ENCODE measurements at regions not wholly inside any gene's neighbourhood (a gene's known extent, or its start where the extent isn't known, plus 50 kb on each side); places are given as distances from the start of the nearest gene placed in this dataset.
"Not testable (repeated sequence)": the region's sequence is repeated elsewhere in the genome, so short reads cannot be mapped to it uniquely, and the experiment has no call there.

- no peak for DNase-seq
Measured at GRCh38 chr2:122244598-122245229, 489.3 kb downstream of the TSN start.

- DNase-seq, result no peak
Measured at GRCh38 chr2:122249673-122250072, 494.2 kb downstream of the TSN start.

GRCh38 chr2:122251158-122251557 lies 495.7 kb downstream of the TSN start:
- DNase-seq, result no peak

- no peak for DNase-seq
Measured at GRCh38 chr2:122251566-122251965, 496.1 kb downstream of the TSN start.

DNA sequence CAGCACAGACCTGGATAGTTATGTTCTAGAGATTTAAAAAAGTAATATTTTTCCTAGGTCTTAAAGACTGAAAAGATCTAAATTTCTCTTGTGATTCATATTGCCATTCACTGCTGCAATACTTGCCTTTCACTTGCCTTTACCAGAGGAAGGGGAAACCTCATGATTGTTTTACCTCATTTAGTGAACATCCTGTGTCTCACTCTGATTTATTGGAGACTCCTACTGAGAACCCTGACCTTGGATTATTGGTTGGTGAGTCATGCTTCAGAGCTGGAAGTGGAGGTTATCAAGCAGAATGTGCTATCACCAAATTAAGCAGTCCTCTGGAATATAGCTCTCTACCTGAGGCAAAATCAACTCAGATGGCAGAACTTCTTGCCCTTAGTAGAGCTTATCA lies 500.5 kb downstream of the TSN start:
- DNase-seq, result no peak

DNA sequence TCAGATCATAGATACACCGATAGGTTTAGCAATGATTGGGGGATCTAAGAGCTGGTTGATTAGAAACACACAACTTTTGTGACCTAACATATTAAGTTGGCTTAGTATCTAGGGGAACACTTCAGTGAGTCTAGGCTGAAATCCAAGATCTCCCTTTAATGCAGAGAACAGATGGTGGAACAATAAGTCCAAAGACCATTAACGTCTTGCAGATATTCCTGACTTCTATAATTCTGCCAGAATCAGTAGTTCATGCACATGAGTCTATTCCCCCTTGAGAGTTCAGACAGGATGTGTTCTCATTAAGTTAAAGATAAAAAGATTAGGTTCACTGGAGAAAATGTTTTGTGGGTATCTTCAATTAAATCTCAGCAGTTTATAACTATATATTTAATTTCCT lies 506.5 kb downstream of the TSN start:
- no peak for DNase-seq

- no peak for DNase-seq
Measured at GRCh38 chr2:122263746-122264145, 508.3 kb downstream of the TSN start.

DNA sequence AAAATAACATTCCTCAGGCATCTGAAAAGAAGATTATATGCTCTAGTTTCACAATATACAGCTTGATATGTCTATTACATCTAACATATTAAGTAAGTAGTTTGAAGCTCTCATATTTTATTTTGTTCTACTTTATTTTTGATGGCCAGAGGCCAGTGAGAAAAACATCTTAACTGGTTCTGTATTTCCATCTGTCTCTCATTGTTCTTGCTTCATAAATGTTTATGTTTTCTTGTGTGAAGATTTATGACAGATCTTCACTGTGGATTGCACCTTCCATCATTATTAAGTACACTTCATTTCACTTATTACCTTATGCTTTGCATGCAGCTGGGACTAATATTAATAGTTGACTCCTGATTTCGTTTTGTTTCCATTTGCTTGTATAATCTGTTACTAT lies 511.2 kb downstream of the TSN start:
- DNase-seq, result no peak

DNA sequence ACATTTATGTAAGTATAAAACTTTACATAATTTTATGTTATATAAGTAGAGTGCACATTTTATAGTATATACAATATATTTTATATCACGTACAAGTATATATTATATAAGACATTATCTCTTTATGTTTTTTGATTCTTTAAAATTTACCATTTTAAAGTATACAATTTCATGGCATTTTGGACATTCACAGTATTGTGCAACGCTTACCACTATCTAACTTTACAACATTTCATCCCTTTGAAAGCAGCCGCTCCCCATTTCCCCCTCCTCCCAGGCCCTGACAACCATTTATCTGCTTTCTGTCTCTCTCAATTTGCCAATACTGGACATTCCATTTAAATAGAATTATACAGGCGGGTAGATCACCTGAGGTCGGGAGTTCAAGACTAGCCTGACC lies 512.5 kb downstream of the TSN start:
- DNase-seq, result no peak

GRCh38 chr2:122273785-122274419 lies 518.5 kb downstream of the TSN start:
- DNase-seq, result no peak

DNA sequence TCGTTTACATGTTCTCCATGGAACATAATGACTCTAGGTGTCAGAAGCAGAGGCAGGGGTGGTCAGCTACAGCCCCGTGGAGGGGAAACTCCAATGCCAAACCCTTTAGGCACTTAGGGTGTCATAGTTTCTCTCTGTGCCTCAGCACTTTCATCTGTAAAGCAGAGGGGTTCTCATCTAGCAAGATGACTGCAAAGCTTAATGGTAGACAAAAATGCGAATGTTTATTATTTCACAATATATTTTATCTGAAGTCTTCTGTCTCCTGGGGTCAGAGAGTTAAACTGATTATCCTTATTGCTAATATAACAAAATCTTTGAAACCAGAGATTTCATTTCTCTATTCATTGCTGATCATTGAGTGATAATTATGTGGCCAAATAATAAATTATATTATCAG lies 522.5 kb downstream of the TSN start:
- DNase-seq, result no peak

- no peak for DNase-seq
Measured at GRCh38 chr2:122300758-122301157, 545.3 kb downstream of the TSN start.

DNA sequence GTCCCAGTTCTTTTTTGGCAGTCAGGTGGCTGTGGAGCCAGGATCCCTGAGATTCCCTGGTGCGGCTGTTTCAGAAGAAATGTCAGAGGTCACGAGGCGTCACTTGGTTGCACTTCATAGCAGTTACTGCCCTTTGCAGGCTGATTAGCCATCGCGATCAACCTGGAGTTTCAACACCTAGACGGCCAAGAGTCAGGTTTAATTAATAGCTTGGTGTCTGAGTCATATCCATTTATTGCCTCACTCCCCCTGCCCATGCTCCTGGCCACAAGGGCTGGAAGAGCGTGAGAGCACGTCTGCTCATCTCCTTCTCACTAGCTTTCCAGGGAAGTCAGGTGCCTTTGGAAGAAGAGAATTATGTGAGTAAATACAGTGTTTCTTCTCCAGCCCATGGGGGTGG lies 552.3 kb downstream of the TSN start:
- DNase-seq, result no peak

DNA sequence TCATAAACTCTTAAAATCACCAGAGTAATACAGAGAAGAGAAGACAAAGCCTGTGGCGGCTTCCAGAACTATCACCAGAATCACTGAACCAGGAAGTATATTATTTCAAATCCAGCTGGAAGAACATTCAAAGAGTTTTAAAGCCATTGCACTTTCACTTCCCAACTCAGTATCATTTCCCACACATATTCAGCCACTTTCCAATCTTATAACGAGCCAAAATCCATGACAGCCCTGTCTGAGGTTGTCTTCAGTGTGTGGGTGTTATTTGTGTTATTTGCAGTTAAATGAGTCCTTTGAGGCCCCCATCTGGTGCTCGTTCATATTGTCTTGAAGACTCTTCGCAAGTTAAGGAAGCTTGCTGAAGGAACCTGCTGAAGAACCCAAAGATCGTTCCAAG lies 559.9 kb downstream of the TSN start:
- no peak for DNase-seq

DNA sequence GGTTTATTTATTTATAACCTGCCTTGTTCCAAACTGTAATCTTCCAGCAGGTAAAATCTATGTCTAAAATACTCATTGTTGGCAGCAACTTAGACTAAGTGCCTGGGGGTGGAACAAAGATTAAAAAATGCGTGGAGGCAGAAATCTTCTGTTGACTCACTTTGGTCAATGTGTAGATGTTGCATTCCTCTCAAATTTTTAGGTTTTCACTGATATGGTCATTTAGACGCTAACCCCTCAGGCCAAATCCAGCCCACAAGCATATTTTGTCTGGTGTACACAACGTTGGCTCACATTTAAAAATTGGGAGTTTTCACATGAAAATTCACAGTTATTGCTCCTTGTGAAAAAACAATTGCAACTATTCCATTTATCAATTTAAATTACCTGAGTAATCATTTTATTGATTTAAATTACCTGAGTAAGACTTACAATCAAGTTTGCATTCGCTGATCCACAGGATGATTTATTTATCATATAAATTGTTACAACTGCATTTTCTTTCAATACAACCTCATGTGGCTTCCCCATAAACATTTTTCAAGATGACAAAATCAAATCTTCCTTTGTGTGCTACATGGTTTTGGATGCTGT lies 564.2 kb downstream of the TSN start:
- DNase-seq, result no peak

- no peak for DNase-seq
Measured at GRCh38 chr2:122322815-122323214, 567.4 kb downstream of the TSN start.

- DNase-seq, result no peak
Measured at GRCh38 chr2:122323927-122324326, 568.5 kb downstream of the TSN start.

DNA sequence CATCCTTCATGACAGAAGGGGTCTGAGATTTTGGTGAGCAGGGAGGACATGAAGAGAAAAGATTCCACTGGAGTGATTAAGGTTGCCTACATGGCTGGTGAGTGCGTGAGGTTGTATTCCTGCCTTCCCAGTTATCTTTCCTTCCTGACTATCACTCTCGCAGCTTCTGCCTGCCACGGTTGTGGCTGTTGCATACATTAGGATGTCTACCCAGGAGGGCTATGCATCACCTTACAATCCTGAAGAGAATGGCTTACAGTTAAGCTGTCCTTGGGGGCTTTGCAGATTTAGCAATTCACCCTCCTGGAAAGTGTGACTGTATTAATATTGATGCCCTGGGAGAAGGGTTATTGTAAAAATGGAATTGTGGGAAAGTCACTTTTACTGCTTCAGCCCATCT lies 571.0 kb downstream of the TSN start:
- DNase-seq, result no peak

DNA sequence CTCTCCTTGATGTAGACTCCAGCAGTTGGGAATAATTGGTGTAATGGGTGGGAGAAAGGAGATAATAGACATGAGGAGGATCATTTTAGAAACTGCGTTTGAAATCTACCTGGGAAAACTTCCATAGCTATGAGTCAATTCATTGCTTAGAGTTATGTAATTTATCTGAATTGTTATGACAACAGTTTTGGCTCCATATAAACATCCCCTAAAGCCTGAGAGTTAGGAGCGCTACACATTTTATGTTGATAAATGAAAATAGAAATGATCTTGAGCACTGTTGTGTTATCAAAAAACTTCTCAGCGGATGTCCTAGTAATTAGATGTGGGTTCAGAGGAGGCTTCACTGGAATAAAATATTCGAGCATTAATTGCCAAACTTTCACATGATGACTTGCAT lies 573.4 kb downstream of the TSN start:
- no peak for DNase-seq

GRCh38 chr2:122329278-122329677 lies 573.8 kb downstream of the TSN start:
- DNase-seq, result no peak

GRCh38 chr2:122333932-122334331 lies 578.5 kb downstream of the TSN start:
- DNase-seq, result no peak

GRCh38 chr2:122338000-122338399 lies 582.5 kb downstream of the TSN start:
- DNase-seq, result no peak

DNA sequence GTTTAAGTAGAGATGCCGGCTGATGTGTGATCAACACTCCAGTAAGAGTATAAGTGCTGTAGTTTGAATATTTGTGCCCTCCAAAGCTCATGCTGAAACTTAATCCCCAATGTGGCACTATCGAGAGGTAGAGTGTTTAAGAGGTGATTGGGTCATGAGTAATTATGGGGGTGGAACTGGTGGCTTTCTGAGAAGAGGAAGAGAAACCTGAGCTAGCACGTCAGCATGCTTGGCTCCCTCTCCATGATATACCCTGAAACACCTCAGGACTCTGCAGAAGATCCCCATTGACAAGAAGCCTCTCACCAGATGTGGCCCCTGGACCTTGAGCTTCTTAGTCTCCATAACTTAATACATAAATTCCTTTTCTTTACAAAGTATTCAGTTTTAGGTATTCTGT lies 584.8 kb downstream of the TSN start:
- DNase-seq, result no peak

GRCh38 chr2:122341007-122341406 lies 585.6 kb downstream of the TSN start:
- no peak for DNase-seq

DNA sequence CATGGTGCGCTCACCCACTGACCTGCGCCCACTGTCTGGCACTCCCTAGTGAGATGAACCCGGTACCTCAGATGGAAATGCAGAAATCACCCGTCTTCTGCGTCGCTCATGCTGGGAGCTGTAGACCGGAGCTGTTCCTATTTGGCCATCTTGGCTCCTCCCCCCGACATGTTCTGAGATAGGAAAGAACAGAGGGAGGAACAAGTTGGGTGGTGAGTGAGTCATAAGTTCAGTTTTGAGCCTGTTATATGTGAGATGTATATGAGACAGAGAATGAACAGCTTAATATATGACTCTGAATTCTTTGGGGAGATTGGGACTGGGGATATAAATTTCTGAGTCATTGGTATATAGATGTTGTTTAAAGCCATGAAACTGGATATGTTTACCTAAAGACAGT lies 596.7 kb downstream of the TSN start:
- not testable (repeated sequence) for DNase-seq

All from stimulated activated CD4-positive, alpha-beta T cell treated with anti-CD3 and anti-CD28 coated beads, Interleukin-4, amount 100 ng/mL, for 4 hours (primary cell).